CD4-positive, CD25-positive, alpha-beta regulatory T cell (primary cell): ENCODE measurements at regions not wholly inside any gene's neighbourhood (a gene's known extent, or its start where the extent isn't known, plus 50 kb on each side); places are given as distances from the start of the nearest gene placed in this dataset.

Experiments used
- ATAC-seq, 2 donors: fragments of 150-1000 bp; cut with Tn5 transposase; one replicate each; pipeline ENCODE4 v1.10.0; 2021; ENCODE audit warnings: low read depth in 2 of 2, moderate number of reproducible peaks in 2 of 2, moderate library complexity in 1 of 2
- DNase-seq, 3 donors: peaks; one replicate each; pipeline versions ENCODE4 v3.0.0 to v3.0.0-alpha.2; 2012 to 2022; ENCODE audit warnings: mixed read lengths in 1 of 3
- H3K27ac ChIP-seq: one replicate; pipeline ENCODE4 v1.7.0; 2013; ENCODE audit warnings: mild to moderate bottlenecking, low read length; ENCODE audit not compliant: insufficient read depth, poor library complexity, severe bottlenecking
- H3K27me3 ChIP-seq: one replicate; pipeline ENCODE4 v1.7.0; 2013; ENCODE audit warnings: low read length; ENCODE audit not compliant: control insufficient read depth, insufficient read depth
- H3K36me3 ChIP-seq: one replicate; pipeline ENCODE4 v1.7.0; 2013; ENCODE audit warnings: mild to moderate bottlenecking, low read length, moderate library complexity; ENCODE audit not compliant: control insufficient read depth, insufficient read depth
- H3K4me1 ChIP-seq: 2 replicates; pipeline ENCODE4 v1.7.0; 2013; ENCODE audit warnings: mild to moderate bottlenecking, low read length; ENCODE audit not compliant: insufficient read depth, control insufficient read depth, poor library complexity, severe bottlenecking
- H3K4me3 ChIP-seq: one replicate; pipeline ENCODE4 v1.7.0; 2013; ENCODE audit warnings: low read depth, mild to moderate bottlenecking, low read length, moderate library complexity
- H3K9me3 ChIP-seq, 2 experiments: 1 replicate in 1 of 2; 2 replicates in 1 of 2; pipeline ENCODE4 v1.7.0; 2013; ENCODE audit warnings: low read length in 2 of 2, mild to moderate bottlenecking in 1 of 2, moderate library complexity in 1 of 2; ENCODE audit not compliant: control insufficient read depth in 2 of 2
- H3K27ac Mint-ChIP-seq, 3 donors: one replicate each; pipeline ENCODE4 v1.8.0; 2020 to 2022; ENCODE audit warnings: mild to moderate bottlenecking in 3 of 3, mixed read lengths in 3 of 3, moderate library complexity in 2 of 3
- H3K27me3 Mint-ChIP-seq: one replicate; pipeline ENCODE4 v1.8.0; 2022; ENCODE audit warnings: mild to moderate bottlenecking, mixed read lengths
- H3K36me3 Mint-ChIP-seq: one replicate; pipeline ENCODE4 v1.8.0; 2020; ENCODE audit warnings: mixed read lengths
- H3K4me1 Mint-ChIP-seq, 4 donors: one replicate each; pipeline ENCODE4 v1.8.0; 2020 to 2022; ENCODE audit warnings: mixed read lengths in 4 of 4, mild to moderate bottlenecking in 1 of 4
- H3K4me3 Mint-ChIP-seq, 4 donors: one replicate each; pipeline ENCODE4 v1.8.0; 2020 to 2022; ENCODE audit warnings: mild to moderate bottlenecking in 4 of 4, mixed read lengths in 4 of 4, moderate library complexity in 3 of 4
- H3K9me3 Mint-ChIP-seq, 7 donors: one replicate each; pipeline ENCODE4 v1.8.0; 2020 to 2022; ENCODE audit warnings: mixed read lengths in 7 of 7, mild to moderate bottlenecking in 3 of 7, moderate library complexity in 2 of 7

DNA sequence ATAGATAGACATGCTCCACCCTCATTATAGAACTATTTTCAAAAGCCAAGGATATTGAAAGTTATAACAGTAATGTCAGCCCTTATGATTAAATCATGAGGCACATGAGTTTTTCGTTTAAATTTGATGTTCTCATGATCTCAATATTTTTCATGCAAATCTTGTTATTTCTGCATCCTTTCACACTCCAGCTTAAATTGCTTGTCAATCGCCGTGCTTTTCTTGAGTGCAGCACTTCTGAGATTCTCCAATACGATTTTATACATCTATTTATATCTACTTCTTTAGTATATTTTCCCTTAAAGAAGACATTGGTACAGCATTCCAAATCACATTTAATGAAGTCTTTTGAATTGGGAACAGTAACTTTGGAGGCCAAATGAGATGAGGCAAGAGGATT lies 171.2 kb upstream of the GBE1 start:
- Histone ChIP-seq H3K27me3 (no peaks in the 10 kb centered on the region), H3K4me3 (no peak overlapping the region), H3K27ac (no peak overlapping the region), H3K36me3 (no peaks in the 10 kb centered on the region), H3K4me1 (no peaks in the 10 kb centered on the region), H3K9me3 (no peaks in the 10 kb centered on the region)
- no peak for ATAC-seq
- H3K36me3 Mint-ChIP-seq = no peaks in the 10 kb centered on the region
- no peaks in the 10 kb centered on the region for H3K4me1 Mint-ChIP-seq
- peaks cover 5% of the 10 kb centered on the region for H3K27me3 Mint-ChIP-seq
- H3K9me3 Mint-ChIP-seq = peaks cover 0 to 6% (median 0%) of the 10 kb centered on the region in 7 donors
- no peak overlapping the region for H3K4me3 Mint-ChIP-seq
- H3K27ac Mint-ChIP-seq = peak overlapping the region in 1 of 3 donors; percentile 14
- no peak for DNase-seq

DNA sequence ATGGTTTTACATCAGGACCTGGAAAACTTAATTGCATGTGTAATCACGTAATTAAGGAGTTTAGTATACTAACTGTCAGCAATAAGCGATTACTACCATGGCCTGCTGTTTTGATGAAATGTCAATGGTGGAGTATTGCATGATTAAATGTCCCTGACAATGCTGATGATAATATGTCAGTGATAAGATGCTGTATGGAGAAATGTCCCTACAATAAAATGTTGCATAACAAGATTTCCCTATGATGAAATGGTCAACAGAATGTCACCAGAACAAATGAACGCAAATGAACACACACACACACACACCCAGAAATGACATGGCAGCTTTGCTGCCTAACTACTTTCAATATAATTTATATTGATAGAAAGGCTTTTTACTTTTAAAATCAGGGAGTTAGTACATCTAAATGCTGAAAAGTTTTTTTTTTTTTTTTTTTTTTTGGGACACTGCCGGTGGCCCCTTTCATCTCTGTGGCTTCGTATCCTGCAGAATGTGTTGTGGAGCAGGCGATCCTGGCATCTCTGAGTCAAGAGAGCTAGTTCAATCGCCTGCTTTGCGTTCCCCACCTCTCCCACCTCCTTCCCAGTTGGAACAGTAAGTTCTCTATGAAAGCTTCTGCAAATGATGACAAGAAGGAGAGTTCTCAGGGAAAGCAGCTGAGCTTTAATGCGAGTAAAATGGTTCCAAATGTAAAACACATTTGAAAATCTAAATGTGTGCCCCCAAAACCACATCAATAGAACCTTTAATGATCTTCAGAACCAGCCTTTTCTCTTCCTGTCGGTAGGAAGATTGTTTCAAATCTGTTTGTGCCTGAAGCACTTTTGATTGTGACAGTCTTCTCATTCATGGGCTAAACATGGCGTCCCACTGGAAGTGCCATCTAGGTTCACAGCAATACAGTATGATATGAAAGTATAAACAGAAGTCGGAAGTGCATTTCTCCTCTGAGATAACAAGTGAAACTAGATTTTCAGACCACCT lies 170.1 kb upstream of the GBE1 start:
- ATAC-seq (no peak), DNase-seq (no peak)
- H3K27ac Mint-ChIP-seq = no peak overlapping the region
- Histone ChIP-seq H3K27ac (no peak overlapping the region), H3K27me3 (no peaks in the 10 kb centered on the region), H3K36me3 (no peaks in the 10 kb centered on the region), H3K4me3 (no peak overlapping the region), H3K4me1 (no peaks in the 10 kb centered on the region), H3K9me3 (no peaks in the 10 kb centered on the region)
- H3K4me1 Mint-ChIP-seq = no peaks in the 10 kb centered on the region
- no peak overlapping the region for H3K4me3 Mint-ChIP-seq
- H3K9me3 Mint-ChIP-seq = peaks cover 0 to 6% (median 0%) of the 10 kb centered on the region in 7 donors
- H3K27me3 Mint-ChIP-seq = peaks cover 5% of the 10 kb centered on the region
- no peaks in the 10 kb centered on the region for H3K36me3 Mint-ChIP-seq

DNA sequence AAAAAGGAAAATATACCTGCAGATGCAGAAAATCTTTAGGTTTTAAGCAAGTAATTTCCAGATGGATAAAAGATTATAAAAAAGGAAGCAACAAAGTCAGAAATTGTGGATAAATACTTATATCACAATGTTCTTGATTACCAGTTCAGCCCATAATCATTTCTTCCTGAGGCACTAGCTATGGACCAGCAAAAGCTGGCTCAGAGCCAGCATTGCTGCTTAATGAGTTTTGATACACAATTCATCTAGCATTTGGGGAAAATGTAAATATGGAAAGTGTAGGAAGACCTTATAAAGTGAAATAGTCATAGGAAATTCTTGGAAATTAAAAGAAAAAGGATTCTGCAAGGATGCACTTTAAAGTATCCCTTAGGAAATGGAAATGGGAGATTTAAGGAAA lies 168.3 kb upstream of the GBE1 start:
- H3K4me1 ChIP-seq = no peaks in the 10 kb centered on the region
- H3K4me3 Mint-ChIP-seq = no peak overlapping the region
- ATAC-seq (no peak), DNase-seq (no peak)
- H3K27me3 ChIP-seq = no peaks in the 10 kb centered on the region
- no peaks in the 10 kb centered on the region for H3K36me3 Mint-ChIP-seq
- H3K9me3 ChIP-seq = no peaks in the 10 kb centered on the region
- peaks cover 0 to 6% (median 0%) of the 10 kb centered on the region in 7 donors for H3K9me3 Mint-ChIP-seq
- no peak overlapping the region for H3K4me3 ChIP-seq
- no peak overlapping the region for H3K27ac ChIP-seq
- H3K36me3 ChIP-seq = no peaks in the 10 kb centered on the region
- H3K27me3 Mint-ChIP-seq = peaks cover 5% of the 10 kb centered on the region
- H3K27ac Mint-ChIP-seq = no peak overlapping the region
- no peaks in the 10 kb centered on the region for H3K4me1 Mint-ChIP-seq

DNA sequence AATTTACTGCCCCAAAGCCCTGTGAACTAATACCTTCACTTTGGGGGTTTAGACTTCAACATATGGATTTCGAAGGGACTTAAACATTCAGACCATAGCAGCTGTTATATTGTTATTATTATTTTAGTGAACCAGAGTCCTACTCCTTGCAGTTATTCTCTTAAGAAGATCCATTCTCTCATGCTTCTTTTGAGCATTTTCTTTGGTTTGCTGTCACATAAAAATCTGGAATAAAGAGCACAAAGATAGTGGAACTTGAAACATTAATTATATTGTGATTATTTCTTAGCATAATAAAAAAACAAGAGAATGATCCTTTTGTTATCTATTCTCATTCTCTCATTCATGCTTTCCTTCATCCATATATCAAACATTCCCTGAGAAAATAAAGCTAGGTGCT lies 166.4 kb upstream of the GBE1 start:
- H3K4me3 ChIP-seq = no peak overlapping the region
- Mint-ChIP-seq H3K27me3 (no peaks in the 10 kb centered on the region), H3K4me3 (no peak overlapping the region), H3K36me3 (no peaks in the 10 kb centered on the region), H3K4me1 (no peaks in the 10 kb centered on the region), H3K27ac (no peak overlapping the region), H3K9me3 (peaks cover 0 to 9% (median 0%) of the 10 kb centered on the region in 7 donors)
- H3K9me3 ChIP-seq = no peaks in the 10 kb centered on the region
- H3K36me3 ChIP-seq = no peaks in the 10 kb centered on the region
- no peak overlapping the region for H3K27ac ChIP-seq
- no peaks in the 10 kb centered on the region for H3K4me1 ChIP-seq
- no peak for ATAC-seq
- no peaks in the 10 kb centered on the region for H3K27me3 ChIP-seq
- no peak for DNase-seq

DNA sequence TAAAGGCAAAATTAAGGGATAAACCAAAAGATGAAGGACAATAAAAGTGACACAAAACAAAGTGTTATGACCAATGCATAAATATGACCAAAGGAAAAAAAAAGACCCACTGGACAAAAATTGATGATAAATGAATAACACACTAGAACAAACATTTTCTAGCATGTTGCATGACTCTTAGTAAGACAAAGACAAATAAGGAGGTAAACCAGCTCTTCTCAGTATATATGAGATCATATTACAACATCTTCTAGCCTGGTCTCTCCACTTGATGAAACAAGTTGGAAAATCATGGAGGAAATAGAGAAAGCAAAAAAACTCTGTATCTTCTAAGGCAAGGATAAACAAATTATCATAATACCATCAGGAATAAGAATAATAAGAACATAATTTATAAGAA lies 163.9 kb upstream of the GBE1 start:
- no peak overlapping the region for H3K4me3 ChIP-seq
- H3K27me3 Mint-ChIP-seq = no peaks in the 10 kb centered on the region
- DNase-seq (no peak), ATAC-seq (no peak)
- no peaks in the 10 kb centered on the region for H3K36me3 Mint-ChIP-seq
- H3K4me1 Mint-ChIP-seq = no peaks in the 10 kb centered on the region
- no peaks in the 10 kb centered on the region for H3K9me3 ChIP-seq
- H3K27ac Mint-ChIP-seq = no peak overlapping the region
- peaks cover 0 to 9% (median 0%) of the 10 kb centered on the region in 7 donors for H3K9me3 Mint-ChIP-seq
- H3K4me3 Mint-ChIP-seq = no peak overlapping the region
- no peak overlapping the region for H3K27ac ChIP-seq
- H3K36me3 ChIP-seq = no peaks in the 10 kb centered on the region
- H3K4me1 ChIP-seq = no peaks in the 10 kb centered on the region
- H3K27me3 ChIP-seq = no peaks in the 10 kb centered on the region

DNA sequence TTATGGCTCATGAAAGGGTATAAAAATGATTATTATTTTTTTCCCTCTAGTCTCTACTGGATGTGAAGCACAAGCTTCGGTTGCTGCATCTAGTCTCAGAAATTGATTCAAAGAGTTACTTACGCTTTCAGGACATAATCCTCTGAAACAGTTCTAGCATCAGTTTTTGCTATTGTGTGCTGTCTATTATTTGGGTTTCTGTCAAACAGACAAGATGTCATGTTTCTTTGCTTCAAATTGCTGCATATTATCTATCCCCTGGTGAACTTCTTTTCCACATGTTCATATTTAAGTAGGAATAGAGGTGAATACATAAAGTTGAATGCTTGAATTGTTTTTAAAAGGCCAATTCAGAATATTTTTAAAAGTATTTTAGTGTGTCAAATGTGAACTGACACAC lies 161.6 kb upstream of the GBE1 start:
- no peaks in the 10 kb centered on the region for H3K36me3 Mint-ChIP-seq
- DNase-seq (no peak), ATAC-seq (no peak)

DNA sequence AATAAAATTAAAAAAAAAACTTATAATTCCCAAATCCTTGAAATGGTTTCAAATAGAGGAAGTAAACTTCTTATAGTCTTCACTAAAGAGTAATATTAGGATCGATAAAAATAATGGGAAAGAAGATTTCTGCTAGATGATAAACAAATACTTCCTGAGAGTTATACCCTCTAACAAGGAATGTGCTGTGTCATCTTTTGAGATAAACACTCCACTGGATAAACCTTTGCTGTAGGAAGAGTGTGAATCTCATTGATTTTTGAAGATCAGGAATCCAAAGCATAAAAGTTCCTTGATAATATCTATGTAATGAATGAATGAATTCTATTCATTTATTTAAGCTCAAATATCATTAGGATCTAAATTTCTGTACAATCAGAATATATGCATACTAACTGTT lies 161.0 kb upstream of the GBE1 start:
- DNase-seq = no peak
- Histone ChIP-seq H3K4me3 (no peak overlapping the region), H3K27ac (no peak overlapping the region), H3K4me1 (no peaks in the 10 kb centered on the region), H3K9me3 (no peaks in the 10 kb centered on the region), H3K27me3 (no peaks in the 10 kb centered on the region), H3K36me3 (no peaks in the 10 kb centered on the region)
- peaks cover 0 to 6% (median 0%) of the 10 kb centered on the region in 7 donors for H3K9me3 Mint-ChIP-seq
- ATAC-seq = no peak
- H3K4me3 Mint-ChIP-seq = no peak overlapping the region
- no peaks in the 10 kb centered on the region for H3K27me3 Mint-ChIP-seq
- no peaks in the 10 kb centered on the region for H3K36me3 Mint-ChIP-seq
- H3K27ac Mint-ChIP-seq = no peak overlapping the region
- H3K4me1 Mint-ChIP-seq = no peaks in the 10 kb centered on the region

More for the DNA sequence above, 161.6 kb upstream of the GBE1 start:
- Mint-ChIP-seq H3K9me3 (peaks cover 0 to 6% (median 0%) of the 10 kb centered on the region in 7 donors), H3K27ac (no peak overlapping the region), H3K27me3 (no peaks in the 10 kb centered on the region), H3K4me1 (no peaks in the 10 kb centered on the region), H3K4me3 (no peak overlapping the region)
- Histone ChIP-seq H3K27ac (no peak overlapping the region), H3K9me3 (no peaks in the 10 kb centered on the region), H3K4me3 (no peak overlapping the region), H3K27me3 (no peaks in the 10 kb centered on the region), H3K4me1 (no peaks in the 10 kb centered on the region), H3K36me3 (no peaks in the 10 kb centered on the region)

DNA sequence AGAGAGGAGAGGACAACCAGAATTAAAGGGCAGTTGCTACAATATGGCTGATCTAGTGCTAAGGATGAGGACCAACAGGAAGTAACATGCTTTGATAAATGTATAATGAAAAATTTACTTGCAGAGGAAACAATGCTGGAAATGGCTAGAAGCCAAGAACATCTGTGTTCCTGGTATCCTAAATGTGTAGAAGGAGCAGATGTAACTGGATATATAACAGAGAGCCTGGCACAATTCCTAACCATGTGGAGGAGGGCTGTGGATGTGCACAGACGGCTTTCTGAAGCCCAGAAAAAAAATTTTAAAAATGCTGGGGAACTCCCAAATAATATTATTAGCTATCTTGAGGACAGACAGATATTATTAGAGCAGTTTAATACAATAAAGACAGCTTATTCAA lies 159.4 kb upstream of the GBE1 start:
- no peaks in the 10 kb centered on the region for H3K27me3 ChIP-seq
- H3K9me3 ChIP-seq = no peaks in the 10 kb centered on the region
- ATAC-seq = no peak
- H3K9me3 Mint-ChIP-seq = peaks cover 0 to 5% (median 0%) of the 10 kb centered on the region in 7 donors
- H3K27me3 Mint-ChIP-seq = no peaks in the 10 kb centered on the region
- DNase-seq = no peak
- no peak overlapping the region for H3K27ac Mint-ChIP-seq
- H3K27ac ChIP-seq = no peak overlapping the region
- H3K4me3 Mint-ChIP-seq = no peak overlapping the region
- no peaks in the 10 kb centered on the region for H3K4me1 ChIP-seq
- no peaks in the 10 kb centered on the region for H3K36me3 ChIP-seq
- H3K4me1 Mint-ChIP-seq = no peaks in the 10 kb centered on the region
- no peaks in the 10 kb centered on the region for H3K36me3 Mint-ChIP-seq
- no peak overlapping the region for H3K4me3 ChIP-seq
